ENCODE measurements at regions not wholly inside any gene's neighbourhood (a gene's known extent, or its start where the extent isn't known, plus 50 kb on each side); places are given as distances from the start of the nearest gene placed in this dataset.

DNA sequence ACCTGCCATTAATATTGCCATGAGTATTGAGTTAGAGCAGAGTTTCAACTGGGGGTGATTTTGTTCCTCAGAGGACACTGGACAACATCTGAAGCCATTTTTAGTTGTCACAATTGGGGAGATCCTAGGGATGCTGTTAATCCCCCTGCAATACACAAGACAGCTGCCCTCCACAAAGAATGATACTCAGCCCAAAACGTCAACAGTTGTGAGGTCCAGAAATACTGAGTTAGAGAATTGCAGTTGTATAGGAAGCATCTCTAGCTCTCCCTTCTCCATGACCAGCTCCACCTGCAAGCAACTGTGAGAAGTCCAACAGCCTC, 614.0 kb upstream of the CDH5 start:
- H3K9me3 ChIP-seq (ENCODE audit: insufficient read depth in 2 of 2, low read depth in 1 of 2, low read length in 1 of 2) = no peaks in the 10 kb centered on the region
- no peak overlapping the region for H3K9ac ChIP-seq (replicated peaks in 1 of 4; ENCODE audit: extremely low read depth in 1 of 4, low read depth in 3 of 4, low read length in 3 of 4)
- H3K56ac ChIP-seq (replicated peaks; ENCODE audit: insufficient read length, low read depth, low read length) = no peak overlapping the region
- no peak overlapping the region for H2AK5ac ChIP-seq (ENCODE audit: low read depth, low read length)
- DNase-seq (ENCODE audit: low read depth in 1 of 2, low spot score in 2 of 2) (no peak), FAIRE-seq (no peak)
- H3K4me2 ChIP-seq (ENCODE audit: insufficient read depth in 1 of 2, low read depth in 2 of 2, low read length in 2 of 2) = no peak overlapping the region
- H4K5ac ChIP-seq (ENCODE audit: insufficient read length, low read depth, low read length) = no peak overlapping the region
- H3K4me3 ChIP-seq (ENCODE audit: extremely low read depth in 1 of 4, insufficient read depth in 2 of 4, low read depth in 3 of 4, low read length in 4 of 4) = no peak overlapping the region
- ChIA-PET CTCF (ENCODE audit: partially characterized antibody) (interaction anchor here (0.7 to 0.9 kb wide), 3 partner anchors 36 to 278 kb away, joined by 3 read pairs; no protein-coding TSS in a partner anchor), POLR2A (ENCODE audit: partially characterized antibody) (no interaction called here)
- H3K27ac ChIP-seq (ENCODE audit: low read depth, low read length) = no peak overlapping the region
- no peak overlapping the region for H4K8ac ChIP-seq (ENCODE audit: extremely low read depth, insufficient read depth, low read length)
- 75% methylated on average over 1 of the region's 1 CpG; no CpG with 5 or more reads in 1 of the 2 experiments for WGBS, 2 experiments (ENCODE audit: extremely low coverage in 1 of 2, insufficient coverage in 1 of 2, insufficient read length in 1 of 2, insufficient replicate concordance in 2 of 2, low coverage in 1 of 2, low lambda C conversion rate in 2 of 2, missing lambda C conversion rate in 1 of 2)
- no peaks in the 10 kb centered on the region for H3K36me3 ChIP-seq (ENCODE audit: control insufficient read depth in 2 of 4, insufficient read depth in 4 of 4, low read length in 3 of 4)
- H3K4me1 ChIP-seq (replicated peaks in 1 of 4; ENCODE audit: control insufficient read depth in 3 of 4, insufficient read depth in 4 of 4, low read length in 3 of 4) = peaks cover 0 to 4% (median 0%) of the 10 kb centered on the region in 4 experiments; a peak in 2 of 7 replicates
- no peaks in the 10 kb centered on the region; a peak in 1 of 7 replicates for H3K27me3 ChIP-seq (replicated peaks in 1 of 4; ENCODE audit: control insufficient read depth in 3 of 4, extremely low read depth in 1 of 4, insufficient read depth in 3 of 4, low read length in 3 of 4)
- H3K23me2 ChIP-seq (ENCODE audit: low read depth, low read length) = no peaks in the 10 kb centered on the region; the same call in 1 of the 2 replicates
- no peak overlapping the region for H3K23ac ChIP-seq (ENCODE audit: insufficient read length)
- no peak overlapping the region for H3K4ac ChIP-seq (replicated peaks; ENCODE audit: insufficient read length, low read depth, low read length)
- H3K14ac ChIP-seq (ENCODE audit: insufficient read length) = no peak overlapping the region
- H2BK12ac ChIP-seq (ENCODE audit: low read depth, low read length) = no peak overlapping the region
- H3K79me2 ChIP-seq (ENCODE audit: control insufficient read depth in 1 of 2, insufficient read depth in 2 of 2, low read length in 2 of 2) = no peaks in the 10 kb centered on the region
- H2BK20ac ChIP-seq (ENCODE audit: low read length) = no peak overlapping the region
- no peak overlapping the region for H2AFZ ChIP-seq (ENCODE audit: low read length)
- H3K79me1 ChIP-seq (ENCODE audit: low read depth, low read length) = no peaks in the 10 kb centered on the region
- no peak overlapping the region for H4K91ac ChIP-seq (replicated peaks; ENCODE audit: insufficient read length, low read length)
- H2BK15ac ChIP-seq (ENCODE audit: low read length) = no peak overlapping the region
- no peak overlapping the region for H2BK5ac ChIP-seq (ENCODE audit: low read depth, low read length)
- H2BK120ac ChIP-seq (replicated peaks; ENCODE audit: low read depth, low read length) = no peak overlapping the region
- no peak overlapping the region for H3K18ac ChIP-seq (ENCODE audit: extremely low read depth, low read length)
- H4K20me1 ChIP-seq (replicated peaks in 1 of 2; ENCODE audit: control insufficient read depth in 1 of 2, insufficient read depth in 2 of 2, low read length in 2 of 2) = no peaks in the 10 kb centered on the region
- TF ChIP-seq SP2 (IDR thresholded peaks at IDR 0.05; ENCODE audit: low read length) (no peak), RAD21 (IDR thresholded peaks at IDR 0.05 in 1 of 2, conservative IDR thresholded peaks at IDR 0.05 in 1 of 2; ENCODE audit: low read depth in 2 of 2, low read length in 2 of 2) (no peak), ASH2L (IDR thresholded peaks at IDR 0.05; ENCODE audit: low read length) (no peak), GABPA (IDR thresholded peaks at IDR 0.05; ENCODE audit: borderline replicate concordance, insufficient read depth, low read length) (no peak)

Data from H1 (cell line).